H1 (cell line): ENCODE measurements at regions not wholly inside any gene's neighbourhood (a gene's known extent, or its start where the extent isn't known, plus 50 kb on each side); places are given as distances from the start of the nearest gene placed in this dataset.

Experiments used
- BRCA1 ChIP-seq: IDR thresholded peaks from 2 replicates; pipeline ENCODE4 v1.6.1; 2012; ENCODE audit warnings: low read depth, low read length, improper control_type of control experiment
- CTCF ChIP-seq, 3 experiments: IDR thresholded peaks; 1 replicate in 2 of 3; 2 replicates in 1 of 3; pipeline versions ENCODE4 v1.5.1 to v1.6.1; 2011; ENCODE audit warnings: low read length in 3 of 3, mild to moderate bottlenecking in 3 of 3, inconsistent platforms in 2 of 3, low read depth in 1 of 3, moderate library complexity in 1 of 3; ENCODE audit not compliant: insufficient read depth in 1 of 3; ENCODE audit errors: control extremely low read depth in 1 of 3
- EGR1 ChIP-seq: IDR thresholded peaks from 2 replicates; pipeline ENCODE4 v1.6.1; 2011; ENCODE audit warnings: low read depth, low read length, borderline replicate concordance
- EP300 ChIP-seq, 2 experiments: IDR thresholded peaks; 1 replicate in 1 of 2; 2 replicates in 1 of 2; pipeline ENCODE4 v1.6.1; 2011 to 2012; ENCODE audit warnings: low read depth in 2 of 2, low read length in 2 of 2, mild to moderate bottlenecking in 2 of 2, borderline replicate concordance in 1 of 2, inconsistent platforms in 1 of 2, moderate library complexity in 1 of 2
- GTF2F1 ChIP-seq: IDR thresholded peaks from 2 replicates; pipeline ENCODE4 v1.6.1; 2012; ENCODE audit warnings: low read depth, low read length, improper control_type of control experiment, borderline replicate concordance
- HDAC2 ChIP-seq, 2 experiments: fragments of 300-600 bp in 1 of 2; sonication (generic) in 1 of 2; IDR thresholded peaks; 2 replicates each; pipeline ENCODE4 v1.6.1; 2011 to 2012; ENCODE audit warnings: low read depth in 2 of 2, low read length in 2 of 2, mild to moderate bottlenecking in 2 of 2, moderate library complexity in 2 of 2, borderline replicate concordance in 1 of 2, inconsistent platforms in 1 of 2
- NRF1 ChIP-seq: IDR thresholded peaks from 2 replicates; pipeline ENCODE4 v1.6.1; 2011; ENCODE audit warnings: mild to moderate bottlenecking, low read depth, low read length, improper control_type of control experiment
- POLR2A ChIP-seq, 2 experiments: IDR thresholded peaks; 1 replicate in 1 of 2; 2 replicates in 1 of 2; pipeline ENCODE4 v1.6.1; 2011; ENCODE audit warnings: low read depth in 2 of 2, low read length in 2 of 2, mild to moderate bottlenecking in 2 of 2; ENCODE audit errors: control extremely low read depth in 1 of 2
- POLR2AphosphoS5 ChIP-seq: IDR thresholded peaks from 2 replicates; pipeline ENCODE4 v1.6.1; 2011; ENCODE audit warnings: low read depth, low read length
- RAD21 ChIP-seq, 2 experiments: IDR thresholded peaks in 1 of 2; conservative IDR thresholded peaks in 1 of 2; 2 replicates each; pipeline ENCODE4 v1.6.1; 2011; ENCODE audit warnings: low read depth in 2 of 2, low read length in 2 of 2, improper control_type of control experiment in 1 of 2, inconsistent platforms in 1 of 2, mild to moderate bottlenecking in 1 of 2, moderate library complexity in 1 of 2
- SP4 ChIP-seq: IDR thresholded peaks from 2 replicates; pipeline ENCODE4 v1.6.1; 2012; ENCODE audit warnings: low read length, inconsistent platforms
- USF2 ChIP-seq: IDR thresholded peaks from 2 replicates; pipeline ENCODE4 v1.6.1; 2011; ENCODE audit warnings: low read length, improper control_type of control experiment

DNA sequence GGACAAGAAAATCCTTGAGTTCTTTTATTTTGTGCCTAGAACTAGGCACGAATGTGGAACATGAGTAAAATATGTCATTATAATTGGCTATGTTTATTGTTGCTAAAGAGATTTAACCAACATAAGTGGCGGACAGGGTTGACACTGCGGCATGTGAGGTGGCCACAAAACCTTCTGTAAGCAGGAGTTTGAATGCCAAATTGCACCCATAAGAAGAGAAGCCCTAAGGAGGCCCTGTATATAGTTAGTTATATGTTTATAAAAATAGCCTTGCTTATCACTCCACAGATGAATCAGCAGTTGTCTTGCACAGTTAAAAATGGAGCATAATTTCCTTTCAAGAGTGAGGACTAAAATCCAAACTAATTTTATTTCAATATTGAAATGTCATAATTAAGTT, 336.1 kb downstream of the GBA3 start:
- no peak for TF ChIP-seq POLR2A (IDR thresholded peaks at IDR 0.05; ENCODE audit: control extremely low read depth in 1 of 2, low read depth in 2 of 2, low read length in 2 of 2)
- no peak for TF ChIP-seq HDAC2 (IDR thresholded peaks at IDR 0.05; ENCODE audit: borderline replicate concordance in 1 of 2, low read depth in 2 of 2, low read length in 2 of 2)
- no peak for TF ChIP-seq EGR1
- no peak for TF ChIP-seq BRCA1
- no peak for TF ChIP-seq EP300 (IDR thresholded peaks at IDR 0.05; ENCODE audit: borderline replicate concordance in 1 of 2, low read depth in 2 of 2, low read length in 2 of 2)
- no peak for TF ChIP-seq SP4
- TF ChIP-seq CTCF (IDR thresholded peaks at IDR 0.05; ENCODE audit: control extremely low read depth in 1 of 3, insufficient read depth in 1 of 3, low read depth in 1 of 3, low read length in 3 of 3) = no peak
- no peak for TF ChIP-seq GTF2F1
- no peak for TF ChIP-seq USF2
- no peak for TF ChIP-seq POLR2AphosphoS5
- no peak for TF ChIP-seq RAD21 (IDR thresholded peaks at IDR 0.05 in 1 of 2, conservative IDR thresholded peaks at IDR 0.05 in 1 of 2; ENCODE audit: low read depth in 2 of 2, low read length in 2 of 2)
- TF ChIP-seq NRF1 = no peak
